ENCODE measurements at regions not wholly inside any gene's neighbourhood (a gene's known extent, or its start where the extent isn't known, plus 50 kb on each side); places are given as distances from the start of the nearest gene placed in this dataset.

GRCh38 chrX:117458243-117458968 lies 658.2 kb downstream of the KLHL13 start:
- H3K36me3 ChIP-seq: no peaks in the 10 kb centered on the region
- TF ChIP-seq CTCF (IDR thresholded peaks at IDR 0.05) (no peak), POLR2A (IDR thresholded peaks at IDR 0.05) (no peak)
- no peak for ATAC-seq
- peaks cover 0 to 22% (median 2%) of the 10 kb centered on the region in 12 donors for H3K9me3 ChIP-seq
- H3K27ac ChIP-seq: no peak overlapping the region
- H3K4me1 ChIP-seq: no peaks in the 10 kb centered on the region
- no peak overlapping the region for H3K4me3 ChIP-seq
- DNase-seq: no peak
- WGBS, 4 donors: 60 to 78% (median 73%) methylated on average over 1 of the region's 1 CpG; no CpG with 5 or more reads in 1 of the 4 donors
- H3K27me3 ChIP-seq: no peaks in the 10 kb centered on the region
- intact Hi-C loops (cut with DNase I): no loop called here

GRCh38 chrX:117455787-117456186 lies 660.8 kb downstream of the KLHL13 start:
- Histone ChIP-seq H3K9me3 (peaks cover 0 to 10% (median 0%) of the 10 kb centered on the region in 12 donors), H3K4me1 (no peaks in the 10 kb centered on the region), H3K27me3 (no peaks in the 10 kb centered on the region), H3K4me3 (no peak overlapping the region), H3K36me3 (no peaks in the 10 kb centered on the region), H3K27ac (no peak overlapping the region)
- ATAC-seq (no peak), DNase-seq (no peak)
- intact Hi-C loops (cut with DNase I): no loop called here
- TF ChIP-seq POLR2A (IDR thresholded peaks at IDR 0.05) (no peak), CTCF (IDR thresholded peaks at IDR 0.05) (no peak)
- WGBS, 4 donors: 64 to 79% (median 69%) methylated on average over 3 of the region's 3 CpGs

GRCh38 chrX:117429501-117429900 lies 687.1 kb downstream of the KLHL13 start:
- Histone ChIP-seq H3K4me1 (no peaks in the 10 kb centered on the region), H3K27me3 (peaks cover 0 to 6% (median 0%) of the 10 kb centered on the region in 9 donors), H3K4me3 (no peak overlapping the region), H3K9me3 (peaks cover 0 to 9% (median 0%) of the 10 kb centered on the region in 12 donors), H3K36me3 (no peaks in the 10 kb centered on the region), H3K27ac (no peak overlapping the region)
- DNase-seq (no peak), ATAC-seq (no peak)
- intact Hi-C loops (cut with DNase I): no loop called here
- TF ChIP-seq CTCF (IDR thresholded peaks at IDR 0.05) (no peak), POLR2A (IDR thresholded peaks at IDR 0.05) (no peak)
- 49 to 56% (median 52%) methylated on average over 2 of the region's 2 CpGs for WGBS, 4 donors

- ATAC-seq (no peak), DNase-seq (no peak)
- 80 to 82% (median 81%) methylated on average over 4 of the region's 4 CpGs for WGBS, 4 donors
- Histone ChIP-seq H3K4me1 (no peaks in the 10 kb centered on the region), H3K27me3 (no peaks in the 10 kb centered on the region), H3K36me3 (no peaks in the 10 kb centered on the region), H3K4me3 (no peak overlapping the region), H3K27ac (no peak overlapping the region), H3K9me3 (no peaks in the 10 kb centered on the region)
- TF ChIP-seq CTCF (IDR thresholded peaks at IDR 0.05): no peak
- no peak for TF ChIP-seq POLR2A (IDR thresholded peaks at IDR 0.05)
- intact Hi-C loops (cut with DNase I): no loop called here
Measured at GRCh38 chrX:117407449-117408150, 709.0 kb downstream of the KLHL13 start.
